ENCODE measurements at regions not wholly inside any gene's neighbourhood (a gene's known extent, or its start where the extent isn't known, plus 50 kb on each side); places are given as distances from the start of the nearest gene placed in this dataset.

DNA sequence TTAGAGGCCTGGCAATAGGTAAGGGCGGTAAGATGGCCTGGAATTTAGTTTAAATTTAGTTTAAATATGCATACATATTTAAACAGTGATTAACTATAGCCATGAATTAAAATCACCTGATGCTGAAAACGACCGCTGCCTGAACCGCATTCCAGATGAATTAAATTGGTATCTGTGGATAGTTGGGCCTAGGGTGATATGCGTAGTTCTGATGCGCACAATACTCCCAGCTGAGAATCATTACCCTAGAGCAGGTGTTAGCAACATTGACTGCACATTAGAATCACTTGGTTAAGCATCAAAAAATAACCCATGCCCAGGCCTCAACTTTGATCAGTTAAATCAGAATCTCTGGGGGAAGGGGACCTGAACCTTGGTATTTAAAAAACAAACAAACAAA is 432.4 kb downstream of the GBA3 start:
- DNase-seq (ENCODE audit: low read depth) = no peak
- TF ChIP-seq, protein P1, sequence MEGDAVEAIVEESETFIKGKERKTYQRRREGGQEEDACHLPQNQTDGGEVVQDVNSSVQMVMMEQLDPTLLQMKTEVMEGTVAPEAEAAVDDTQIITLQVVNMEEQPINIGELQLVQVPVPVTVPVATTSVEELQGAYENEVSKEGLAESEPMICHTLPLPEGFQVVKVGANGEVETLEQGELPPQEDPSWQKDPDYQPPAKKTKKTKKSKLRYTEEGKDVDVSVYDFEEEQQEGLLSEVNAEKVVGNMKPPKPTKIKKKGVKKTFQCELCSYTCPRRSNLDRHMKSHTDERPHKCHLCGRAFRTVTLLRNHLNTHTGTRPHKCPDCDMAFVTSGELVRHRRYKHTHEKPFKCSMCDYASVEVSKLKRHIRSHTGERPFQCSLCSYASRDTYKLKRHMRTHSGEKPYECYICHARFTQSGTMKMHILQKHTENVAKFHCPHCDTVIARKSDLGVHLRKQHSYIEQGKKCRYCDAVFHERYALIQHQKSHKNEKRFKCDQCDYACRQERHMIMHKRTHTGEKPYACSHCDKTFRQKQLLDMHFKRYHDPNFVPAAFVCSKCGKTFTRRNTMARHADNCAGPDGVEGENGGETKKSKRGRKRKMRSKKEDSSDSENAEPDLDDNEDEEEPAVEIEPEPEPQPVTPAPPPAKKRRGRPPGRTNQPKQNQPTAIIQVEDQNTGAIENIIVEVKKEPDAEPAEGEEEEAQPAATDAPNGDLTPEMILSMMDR (conservative IDR thresholded peaks at IDR 0.05; ENCODE audit: low read length) = no peak

DNA sequence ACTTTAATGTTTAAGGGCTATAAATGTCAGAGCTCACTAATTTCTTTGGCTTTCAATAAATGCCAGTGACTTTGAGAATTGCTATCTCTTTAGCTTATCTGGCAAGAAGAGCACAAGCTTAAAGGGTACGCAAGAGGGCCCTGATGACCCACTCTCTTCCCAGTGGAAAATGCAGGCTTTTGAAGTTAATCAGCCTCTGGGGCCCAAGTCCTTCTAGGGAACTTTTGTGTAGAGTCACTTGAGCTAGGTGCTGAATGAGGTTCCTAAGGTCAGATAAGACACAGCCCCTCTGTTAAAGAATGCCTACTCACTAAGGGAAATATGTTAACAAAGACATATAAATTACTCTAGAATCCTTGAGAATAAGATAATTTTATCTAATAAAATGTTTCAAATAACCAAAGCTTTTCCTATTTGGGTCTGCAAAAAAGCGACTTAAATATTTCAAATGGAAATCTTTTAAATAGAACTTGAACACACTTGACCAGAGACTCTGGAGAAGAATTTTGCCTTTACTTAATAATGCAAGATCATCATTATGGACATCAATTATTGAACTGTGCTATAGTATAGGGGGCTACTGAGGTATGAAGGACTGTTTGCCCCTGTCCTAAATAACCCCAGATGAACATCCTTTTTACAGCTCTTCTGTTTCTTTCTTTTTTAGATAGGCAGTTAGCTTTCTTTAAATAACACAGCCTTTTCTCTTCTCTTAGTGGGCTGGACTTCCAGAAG is 430.1 kb downstream of the GBA3 start:
- TF ChIP-seq, protein P1 (conservative IDR thresholded peaks at IDR 0.05; ENCODE audit: low read length) = no peak
- no peak for DNase-seq (ENCODE audit: low read depth)
- no peak overlapping the region for H3K4me3 ChIP-seq (ENCODE audit: low read length)

More for the DNA sequence above, 432.4 kb downstream of the GBA3 start:
- H3K4me3 ChIP-seq (ENCODE audit: low read length) = no peak overlapping the region

GRCh38 chr4:23120374-23120773 is 427.6 kb downstream of the GBA3 start:
- H3K4me3 ChIP-seq (ENCODE audit: low read length) = no peak overlapping the region
- TF ChIP-seq, protein P1 (conservative IDR thresholded peaks at IDR 0.05; ENCODE audit: low read length) = no peak

GRCh38 chr4:23117826-23118225 is 425.1 kb downstream of the GBA3 start:
- DNase-seq (ENCODE audit: low read depth) = no peak
- TF ChIP-seq, protein P1 (conservative IDR thresholded peaks at IDR 0.05; ENCODE audit: low read length) = no peak
- H3K4me3 ChIP-seq (ENCODE audit: low read length) = no peak overlapping the region

More at GRCh38 chr4:23120374-23120773, 427.6 kb downstream of the GBA3 start:
- DNase-seq (ENCODE audit: low read depth) = no peak

DNA sequence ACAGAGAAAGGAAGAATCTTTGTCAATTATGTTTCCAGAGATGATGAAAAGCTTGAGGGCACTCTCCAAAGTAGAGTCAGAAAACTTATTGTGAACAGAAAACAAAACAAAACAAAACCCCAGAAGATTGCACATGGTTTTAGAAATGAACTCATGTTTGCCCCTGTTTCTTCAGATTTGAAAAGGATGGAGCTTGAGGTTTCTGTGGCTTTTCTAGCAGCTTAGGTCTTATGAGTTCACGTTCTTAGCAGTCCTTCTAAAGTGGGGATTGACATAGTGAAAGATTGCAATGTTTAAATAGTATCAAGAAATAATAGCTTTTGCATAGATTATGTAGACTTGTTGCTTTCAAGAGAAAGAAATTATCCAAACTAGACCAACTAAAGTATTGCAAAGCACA is 421.8 kb downstream of the GBA3 start:
- TF ChIP-seq, protein P1 (conservative IDR thresholded peaks at IDR 0.05; ENCODE audit: low read length) = no peak
- no peak overlapping the region for H3K4me3 ChIP-seq (ENCODE audit: low read length)
- DNase-seq (ENCODE audit: low read depth) = no peak

DNA sequence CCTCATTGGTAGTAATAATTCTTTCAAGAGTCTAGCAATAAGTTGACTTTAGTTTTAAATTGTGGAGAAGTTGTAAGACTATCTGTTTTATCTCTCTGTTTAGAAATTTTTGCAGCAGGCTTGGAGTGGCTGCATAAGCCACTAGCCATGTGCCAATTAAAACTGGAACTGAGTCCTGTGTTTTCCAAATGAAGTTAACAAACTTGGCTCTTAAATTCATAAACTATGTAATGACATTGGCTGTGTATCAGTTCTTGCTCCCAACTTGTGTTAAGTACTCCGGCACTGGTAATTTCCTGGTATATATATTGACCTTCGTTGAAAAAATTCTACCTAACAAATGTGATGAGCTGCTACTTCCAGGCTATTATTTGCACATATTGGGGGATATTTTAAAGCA is 420.4 kb downstream of the GBA3 start:
- no peak for DNase-seq (ENCODE audit: low read depth)
- H3K4me3 ChIP-seq (ENCODE audit: low read length) = no peak overlapping the region
- TF ChIP-seq, protein P1 (conservative IDR thresholded peaks at IDR 0.05; ENCODE audit: low read length) = no peak

- DNase-seq (ENCODE audit: low read depth) = no peak
Measured at GRCh38 chr4:23106516-23106915, 413.8 kb downstream of the GBA3 start.

More at GRCh38 chr4:23106516-23106915, 413.8 kb downstream of the GBA3 start:
- H3K4me3 ChIP-seq (ENCODE audit: low read length) = no peak overlapping the region
- TF ChIP-seq, protein P1 (conservative IDR thresholded peaks at IDR 0.05; ENCODE audit: low read length) = no peak
